ENCODE measurements at regions not wholly inside any gene's neighbourhood (a gene's known extent, or its start where the extent isn't known, plus 50 kb on each side); places are given as distances from the start of the nearest gene placed in this dataset.

- Histone ChIP-seq H3K4me3 (ENCODE audit: low read depth, low read length) (no peak overlapping the region), H3K9ac (no peak overlapping the region), H3K9me3 (ENCODE audit: control insufficient read depth, low read length) (no peaks in the 10 kb centered on the region), H3K27ac (no peak overlapping the region), H3K27me3 (ENCODE audit: control insufficient read depth, insufficient read depth, low read length) (no peaks in the 10 kb centered on the region), H3K4me2 (ENCODE audit: low read length) (no peak overlapping the region), H2AFZ (no peak overlapping the region), H3K36me3 (ENCODE audit: control insufficient read depth, insufficient read depth, low read length) (no peaks in the 10 kb centered on the region), H3K79me2 (no peaks in the 10 kb centered on the region), H3K4me1 (no peaks in the 10 kb centered on the region)
- TF ChIP-seq CTCF (IDR thresholded peaks at IDR 0.05): no peak
Measured at GRCh38 chr5:115372146-115372545, 75.7 kb upstream of the CCDC112 start.

GRCh38 chr5:115369430-115370144 lies 73.1 kb upstream of the CCDC112 start:
- Histone ChIP-seq H3K4me1 (peaks cover 9% of the 10 kb centered on the region), H3K4me2 (ENCODE audit: low read length) (no peak overlapping the region), H3K27ac (no peak overlapping the region), H3K27me3 (ENCODE audit: control insufficient read depth, insufficient read depth, low read length) (no peaks in the 10 kb centered on the region), H3K36me3 (ENCODE audit: control insufficient read depth, insufficient read depth, low read length) (no peaks in the 10 kb centered on the region), H3K9ac (no peak overlapping the region), H3K4me3 (ENCODE audit: low read depth, low read length) (no peak overlapping the region), H2AFZ (no peak overlapping the region), H3K9me3 (ENCODE audit: control insufficient read depth, low read length) (no peaks in the 10 kb centered on the region), H3K79me2 (no peaks in the 10 kb centered on the region)
- TF ChIP-seq CTCF (IDR thresholded peaks at IDR 0.05): no peak

DNA sequence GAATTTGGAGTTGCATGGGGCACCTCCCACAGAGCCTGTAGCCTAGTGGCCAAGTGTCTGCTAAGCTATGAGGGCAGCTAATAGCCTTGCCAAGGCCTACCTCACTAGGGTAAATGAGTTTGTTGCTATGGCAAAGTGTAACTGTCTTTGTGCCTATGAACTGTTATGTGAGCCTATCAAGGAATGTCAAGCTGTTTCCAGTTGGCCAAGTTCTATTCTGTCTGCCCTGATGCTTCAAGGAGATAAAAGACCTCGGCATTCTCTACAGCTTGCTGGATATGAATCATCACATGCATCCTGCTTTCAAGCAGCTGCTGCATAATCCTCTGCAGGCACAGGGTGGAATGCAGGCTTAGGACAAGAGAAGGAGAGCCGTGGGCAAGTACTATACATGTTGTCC lies 69.8 kb upstream of the CCDC112 start:
- Histone ChIP-seq H3K79me2 (no peaks in the 10 kb centered on the region), H3K4me2 (ENCODE audit: low read length) (no peak overlapping the region), H3K4me1 (peaks cover 9% of the 10 kb centered on the region), H2AFZ (peak overlapping the region; percentile 20), H3K27me3 (ENCODE audit: control insufficient read depth, insufficient read depth, low read length) (no peaks in the 10 kb centered on the region), H3K9me3 (ENCODE audit: control insufficient read depth, low read length) (no peaks in the 10 kb centered on the region), H3K36me3 (ENCODE audit: control insufficient read depth, insufficient read depth, low read length) (no peaks in the 10 kb centered on the region), H3K27ac (peak overlapping the region; percentile 64), H3K9ac (no peak overlapping the region), H3K4me3 (ENCODE audit: low read depth, low read length) (no peak overlapping the region)
- TF ChIP-seq CTCF (IDR thresholded peaks at IDR 0.05): no peak

DNA sequence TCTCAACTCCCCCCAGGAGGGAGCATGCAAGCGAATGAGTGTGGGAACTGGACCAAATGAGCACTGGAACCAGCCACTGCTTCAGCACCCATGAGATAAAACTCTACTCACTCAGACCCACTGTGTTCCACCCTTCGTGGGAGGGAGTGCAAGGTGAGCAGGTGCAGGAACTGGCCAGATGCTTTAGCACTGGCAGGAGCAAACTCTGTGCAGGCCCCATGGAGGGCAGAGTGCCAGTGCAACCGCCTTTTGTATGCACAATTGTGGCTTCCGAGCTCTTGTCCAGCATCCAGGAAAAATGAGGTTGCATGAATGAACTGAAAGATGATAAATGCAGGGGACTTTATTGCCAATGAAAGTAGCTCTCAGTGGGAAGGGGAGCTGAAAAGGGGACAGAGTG lies 67.4 kb upstream of the CCDC112 start:
- H3K4me3 ChIP-seq (ENCODE audit: low read depth, low read length): no peak overlapping the region
- no peaks in the 10 kb centered on the region for H3K79me2 ChIP-seq
- no peaks in the 10 kb centered on the region for H3K36me3 ChIP-seq (ENCODE audit: control insufficient read depth, insufficient read depth, low read length)
- H3K4me1 ChIP-seq: peaks cover 9% of the 10 kb centered on the region
- no peak overlapping the region for H2AFZ ChIP-seq
- H3K27ac ChIP-seq: no peak overlapping the region
- H3K4me2 ChIP-seq (ENCODE audit: low read length): no peak overlapping the region
- H3K27me3 ChIP-seq (ENCODE audit: control insufficient read depth, insufficient read depth, low read length): no peaks in the 10 kb centered on the region
- no peak overlapping the region for H3K9ac ChIP-seq
- no peak for TF ChIP-seq CTCF (IDR thresholded peaks at IDR 0.05)
- no peaks in the 10 kb centered on the region for H3K9me3 ChIP-seq (ENCODE audit: control insufficient read depth, low read length)

- Histone ChIP-seq H2AFZ (no peak overlapping the region), H3K4me1 (no peaks in the 10 kb centered on the region), H3K9ac (no peak overlapping the region), H3K79me2 (no peaks in the 10 kb centered on the region), H3K4me2 (ENCODE audit: low read length) (no peak overlapping the region), H3K9me3 (ENCODE audit: control insufficient read depth, low read length) (no peaks in the 10 kb centered on the region), H3K4me3 (ENCODE audit: low read depth, low read length) (no peak overlapping the region), H3K36me3 (ENCODE audit: control insufficient read depth, insufficient read depth, low read length) (no peaks in the 10 kb centered on the region), H3K27ac (no peak overlapping the region), H3K27me3 (ENCODE audit: control insufficient read depth, insufficient read depth, low read length) (no peaks in the 10 kb centered on the region)
- no peak for TF ChIP-seq CTCF (IDR thresholded peaks at IDR 0.05)
Measured at GRCh38 chr5:115360046-115360685, 63.7 kb upstream of the CCDC112 start.

Data from parathyroid adenoma (tissue), 2 donors.